Hepatocyte (in vitro differentiated cells): ENCODE measurements at regions not wholly inside any gene's neighbourhood (a gene's known extent, or its start where the extent isn't known, plus 50 kb on each side); places are given as distances from the start of the nearest gene placed in this dataset.

Experiments
- DNase-seq: peaks from one replicate; pipeline ENCODE4 v3.0.0-alpha.2; 2016; ENCODE audit warnings: low spot score
- H2AFZ ChIP-seq: fragments of 200-600 bp; sonication (generic); 2 replicates; pipeline ENCODE4 v1.6.0; 2016; ENCODE audit warnings: antibody characterized with exemption, mild to moderate bottlenecking
- H3K27ac ChIP-seq: fragments of 200-600 bp; sonication (generic); 2 replicates; pipeline ENCODE4 v1.5.1; 2016; ENCODE audit warnings: mild to moderate bottlenecking
- H3K27me3 ChIP-seq: fragments of 200-600 bp; sonication (generic); 2 replicates; pipeline ENCODE4 v1.6.1; 2016
- H3K36me3 ChIP-seq: fragments of 200-600 bp; sonication (generic); replicated peaks from 2 replicates; pipeline ENCODE4 v1.5.1; 2016; ENCODE audit warnings: low read depth; ENCODE audit not compliant: insufficient read depth
- H3K4me1 ChIP-seq: fragments of 200-600 bp; sonication (generic); 2 replicates; pipeline ENCODE4 v1.5.1; 2016; ENCODE audit warnings: mild to moderate bottlenecking, moderate library complexity; ENCODE audit not compliant: insufficient read depth
- H3K4me2 ChIP-seq: fragments of 200-600 bp; sonication (generic); 2 replicates; pipeline ENCODE4 v1.6.0; 2016
- H3K4me3 ChIP-seq: fragments of 200-600 bp; sonication (generic); 2 replicates; pipeline ENCODE4 v1.5.1; 2016; ENCODE audit warnings: mild to moderate bottlenecking
- H3K79me2 ChIP-seq: fragments of 200-600 bp; sonication (generic); 2 replicates; pipeline ENCODE4 v1.6.0; 2017; ENCODE audit warnings: mild to moderate bottlenecking
- H3K9me2 ChIP-seq: fragments of 200-600 bp; sonication (generic); replicated peaks from 2 replicates; pipeline ENCODE4 v1.6.0; 2017; ENCODE audit warnings: mild to moderate bottlenecking; ENCODE audit not compliant: insufficient read depth
- H3K9me3 ChIP-seq: fragments of 200-600 bp; sonication (generic); 2 replicates; pipeline ENCODE4 v1.5.1; 2016; ENCODE audit warnings: low read depth, mild to moderate bottlenecking
- H4K20me1 ChIP-seq: fragments of 200-600 bp; sonication (generic); 2 replicates; pipeline ENCODE4 v1.6.0; 2016; ENCODE audit warnings: mild to moderate bottlenecking; ENCODE audit not compliant: insufficient read depth, poor library complexity, severe bottlenecking
- EZH2 ChIP-seq: fragments of 200-600 bp; sonication (generic); IDR thresholded peaks from 2 replicates; pipeline ENCODE4 v1.6.1; 2016; ENCODE audit warnings: antibody characterized with exemption, mild to moderate bottlenecking, borderline replicate concordance
- EZH2phosphoT487 ChIP-seq: fragments of 200-600 bp; sonication (generic); IDR thresholded peaks from one replicate; pipeline ENCODE4 v1.6.1; 2018; ENCODE audit warnings: antibody characterized with exemption, mild to moderate bottlenecking, low read depth, moderate library complexity; ENCODE audit not compliant: unreplicated experiment, severe bottlenecking
- WGBS: methylation state at CpG from one replicate; pipeline ENCODE4 v1.1.6; 2016; ENCODE audit warnings: low lambda C conversion rate; ENCODE audit errors: missing lambda C conversion rate; 5-methylcytosine and 5-hydroxymethylcytosine counted together
- TF ChIP-seq, protein P1 (sequence below): fragments of 200-600 bp; sonication (generic); IDR thresholded peaks from 2 replicates; pipeline ENCODE4 v1.5.1; 2016; ENCODE audit warnings: antibody characterized with exemption, mild to moderate bottlenecking; ENCODE audit not compliant: poor library complexity

- Histone ChIP-seq H3K4me1 (no peaks in the 10 kb centered on the region), H3K36me3 (no peaks in the 10 kb centered on the region), H3K9me3 (no peaks in the 10 kb centered on the region), H3K79me2 (no peaks in the 10 kb centered on the region), H3K4me3 (no peak overlapping the region), H4K20me1 (no peaks in the 10 kb centered on the region), H3K27me3 (no peaks in the 10 kb centered on the region), H3K27ac (no peak overlapping the region), H2AFZ (no peak overlapping the region), H3K4me2 (no peak overlapping the region), H3K9me2 (no peaks in the 10 kb centered on the region)
- 92% methylated on average over 3 of the region's 3 CpGs for WGBS
- no peak for DNase-seq
- TF ChIP-seq EZH2 = no peak
- TF ChIP-seq, protein P1, sequence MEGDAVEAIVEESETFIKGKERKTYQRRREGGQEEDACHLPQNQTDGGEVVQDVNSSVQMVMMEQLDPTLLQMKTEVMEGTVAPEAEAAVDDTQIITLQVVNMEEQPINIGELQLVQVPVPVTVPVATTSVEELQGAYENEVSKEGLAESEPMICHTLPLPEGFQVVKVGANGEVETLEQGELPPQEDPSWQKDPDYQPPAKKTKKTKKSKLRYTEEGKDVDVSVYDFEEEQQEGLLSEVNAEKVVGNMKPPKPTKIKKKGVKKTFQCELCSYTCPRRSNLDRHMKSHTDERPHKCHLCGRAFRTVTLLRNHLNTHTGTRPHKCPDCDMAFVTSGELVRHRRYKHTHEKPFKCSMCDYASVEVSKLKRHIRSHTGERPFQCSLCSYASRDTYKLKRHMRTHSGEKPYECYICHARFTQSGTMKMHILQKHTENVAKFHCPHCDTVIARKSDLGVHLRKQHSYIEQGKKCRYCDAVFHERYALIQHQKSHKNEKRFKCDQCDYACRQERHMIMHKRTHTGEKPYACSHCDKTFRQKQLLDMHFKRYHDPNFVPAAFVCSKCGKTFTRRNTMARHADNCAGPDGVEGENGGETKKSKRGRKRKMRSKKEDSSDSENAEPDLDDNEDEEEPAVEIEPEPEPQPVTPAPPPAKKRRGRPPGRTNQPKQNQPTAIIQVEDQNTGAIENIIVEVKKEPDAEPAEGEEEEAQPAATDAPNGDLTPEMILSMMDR = no peak
- TF ChIP-seq EZH2phosphoT487 = no peak
These were observed 1829.0 kb upstream of the PCDH7 start for GRCh38 chr4:28890949-28891775.

GRCh38 chr4:28913466-28913865 is 1806.7 kb upstream of the PCDH7 start:
- Histone ChIP-seq H3K79me2 (no peaks in the 10 kb centered on the region), H3K27ac (no peak overlapping the region), H3K9me2 (no peaks in the 10 kb centered on the region), H2AFZ (no peak overlapping the region), H4K20me1 (no peaks in the 10 kb centered on the region), H3K36me3 (no peaks in the 10 kb centered on the region), H3K4me2 (no peak overlapping the region), H3K9me3 (no peaks in the 10 kb centered on the region), H3K4me3 (no peak overlapping the region), H3K4me1 (no peaks in the 10 kb centered on the region), H3K27me3 (no peaks in the 10 kb centered on the region)
- no peak for DNase-seq
- TF ChIP-seq EZH2phosphoT487 (no peak), EZH2 (no peak)
- TF ChIP-seq, protein P1 = no peak
- 73% methylated on average over 1 of the region's 1 CpG for WGBS

GRCh38 chr4:28916585-28916984 is 1803.6 kb upstream of the PCDH7 start:
- Histone ChIP-seq H3K27me3 (no peaks in the 10 kb centered on the region), H3K9me2 (no peaks in the 10 kb centered on the region), H3K27ac (no peak overlapping the region), H3K36me3 (no peaks in the 10 kb centered on the region), H2AFZ (no peak overlapping the region), H3K9me3 (no peaks in the 10 kb centered on the region), H3K4me3 (no peak overlapping the region), H3K4me2 (no peak overlapping the region), H3K4me1 (no peaks in the 10 kb centered on the region), H3K79me2 (no peaks in the 10 kb centered on the region), H4K20me1 (no peaks in the 10 kb centered on the region)
- no peak for DNase-seq
- WGBS = 86% methylated on average over 2 of the region's 2 CpGs
- TF ChIP-seq EZH2 = no peak
- TF ChIP-seq EZH2phosphoT487 = no peak
- TF ChIP-seq, protein P1 = no peak
